Psoas muscle (tissue), 7 donors: ENCODE measurements at regions not wholly inside any gene's neighbourhood (a gene's known extent, or its start where the extent isn't known, plus 50 kb on each side); places are given as distances from the start of the nearest gene placed in this dataset.

Experiments used
- ATAC-seq, 4 donors: fragments of 200-7000 bp; cut with Tn5 transposase; one replicate each; pipeline ENCODE4 v1.9.1; 2020; ENCODE audit warnings: moderate library complexity in 3 of 4, mild to moderate bottlenecking in 2 of 4
- DNase-seq, 2 donors: peaks; one replicate each; pipeline ENCODE4 v3.0.0-alpha.2; 2020
- H3K27ac ChIP-seq: fragments of 200-600 bp; one replicate; pipeline ENCODE4 v1.8.0; 2022
- H3K27me3 ChIP-seq, 3 donors: fragments of 200-600 bp in 1 of 3; one replicate each; pipeline versions ENCODE4 v1.6.1 to v1.8.0; 2013 to 2022; ENCODE audit warnings: low read length in 2 of 3, mild to moderate bottlenecking in 2 of 3, moderate library complexity in 1 of 3; ENCODE audit not compliant: insufficient read depth in 3 of 3
- H3K36me3 ChIP-seq, 2 donors: fragments of 200-600 bp in 1 of 2; one replicate each; pipeline versions ENCODE4 v1.6.1 to v1.8.0; 2013 to 2022; ENCODE audit warnings: low read depth in 1 of 2, mild to moderate bottlenecking in 1 of 2, moderate library complexity in 1 of 2; ENCODE audit not compliant: insufficient read depth in 1 of 2
- H3K4me1 ChIP-seq: fragments of 200-600 bp; one replicate; pipeline ENCODE4 v1.8.0; 2022
- H3K4me3 ChIP-seq: fragments of 200-600 bp; one replicate; pipeline ENCODE4 v1.8.0; 2022; ENCODE audit warnings: mild to moderate bottlenecking
- H3K9me3 ChIP-seq: fragments of 200-600 bp; one replicate; pipeline ENCODE4 v1.8.0; 2022
- WGBS, 3 donors: extraction: QIAGEN DNeasy Blood & Tissue Kit; methylation state at CpG; one replicate each; pipeline versions ENCODE4 v1.1.6 to v1.1.7; 2013; 5-methylcytosine and 5-hydroxymethylcytosine counted together
- intact Hi-C, 2 donors: fragments of 100-400 bp; cut with DNase I; formaldehyde crosslinking; loops; one replicate each; pipeline versions ENCODE4 v1.11.0 to v1.14.2; 2022
- TF ChIP-seq, protein P1 (sequence below): fragments of 200-600 bp; IDR thresholded peaks from one replicate; pipeline ENCODE4 v1.8.0; 2022; ENCODE audit warnings: antibody characterized with exemption
- donor health status: healthy with polysubstance abuse.
- donor health status: DM: no; HTN: no; CAD: no; lungs with moderate emphysema.
- donor health status: Bipolar disorder and iron deficiency.
- donor health status: healthy.
- donor health status: DM: yes; HTN: yes; CAD: no.
- donor health status: DM: no; HTN: no; CAD: no.
- donor health status: DM: yes; HTN: yes; CAD: no.

DNA sequence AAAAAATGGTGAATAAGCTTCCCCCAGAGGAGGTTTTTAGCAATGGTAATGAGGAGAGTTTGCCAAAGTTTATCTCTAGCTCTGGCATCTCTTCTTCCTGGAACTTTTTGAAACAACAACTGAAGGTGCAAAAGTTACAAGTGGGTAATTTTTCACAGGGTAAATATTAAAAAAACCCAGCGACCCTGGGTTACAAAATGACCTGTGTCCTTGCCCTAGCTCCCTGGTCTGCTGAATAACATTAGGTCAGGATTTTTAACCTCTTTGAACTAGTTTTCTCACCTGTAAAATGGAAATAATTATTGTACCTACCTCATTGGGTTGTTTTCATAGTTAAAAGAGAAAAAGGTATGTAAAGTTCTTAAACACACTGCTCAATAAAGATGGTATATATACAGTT is 332.4 kb upstream of the DUSP10 start:
- H3K4me1 ChIP-seq: peaks cover 4% of the 10 kb centered on the region
- no peak overlapping the region for H3K4me3 ChIP-seq
- TF ChIP-seq, protein P1, sequence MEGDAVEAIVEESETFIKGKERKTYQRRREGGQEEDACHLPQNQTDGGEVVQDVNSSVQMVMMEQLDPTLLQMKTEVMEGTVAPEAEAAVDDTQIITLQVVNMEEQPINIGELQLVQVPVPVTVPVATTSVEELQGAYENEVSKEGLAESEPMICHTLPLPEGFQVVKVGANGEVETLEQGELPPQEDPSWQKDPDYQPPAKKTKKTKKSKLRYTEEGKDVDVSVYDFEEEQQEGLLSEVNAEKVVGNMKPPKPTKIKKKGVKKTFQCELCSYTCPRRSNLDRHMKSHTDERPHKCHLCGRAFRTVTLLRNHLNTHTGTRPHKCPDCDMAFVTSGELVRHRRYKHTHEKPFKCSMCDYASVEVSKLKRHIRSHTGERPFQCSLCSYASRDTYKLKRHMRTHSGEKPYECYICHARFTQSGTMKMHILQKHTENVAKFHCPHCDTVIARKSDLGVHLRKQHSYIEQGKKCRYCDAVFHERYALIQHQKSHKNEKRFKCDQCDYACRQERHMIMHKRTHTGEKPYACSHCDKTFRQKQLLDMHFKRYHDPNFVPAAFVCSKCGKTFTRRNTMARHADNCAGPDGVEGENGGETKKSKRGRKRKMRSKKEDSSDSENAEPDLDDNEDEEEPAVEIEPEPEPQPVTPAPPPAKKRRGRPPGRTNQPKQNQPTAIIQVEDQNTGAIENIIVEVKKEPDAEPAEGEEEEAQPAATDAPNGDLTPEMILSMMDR: no peak
- no peak overlapping the region for H3K27ac ChIP-seq
- no peaks in the 10 kb centered on the region for H3K36me3 ChIP-seq
- DNase-seq (no peak), ATAC-seq (no peak)
- intact Hi-C loops: no loop called here
- no peaks in the 10 kb centered on the region for H3K9me3 ChIP-seq
- WGBS, 3 donors: 71 to 81% (median 76%) methylated on average over 1 of the region's 1 CpG
- no peaks in the 10 kb centered on the region for H3K27me3 ChIP-seq

DNA sequence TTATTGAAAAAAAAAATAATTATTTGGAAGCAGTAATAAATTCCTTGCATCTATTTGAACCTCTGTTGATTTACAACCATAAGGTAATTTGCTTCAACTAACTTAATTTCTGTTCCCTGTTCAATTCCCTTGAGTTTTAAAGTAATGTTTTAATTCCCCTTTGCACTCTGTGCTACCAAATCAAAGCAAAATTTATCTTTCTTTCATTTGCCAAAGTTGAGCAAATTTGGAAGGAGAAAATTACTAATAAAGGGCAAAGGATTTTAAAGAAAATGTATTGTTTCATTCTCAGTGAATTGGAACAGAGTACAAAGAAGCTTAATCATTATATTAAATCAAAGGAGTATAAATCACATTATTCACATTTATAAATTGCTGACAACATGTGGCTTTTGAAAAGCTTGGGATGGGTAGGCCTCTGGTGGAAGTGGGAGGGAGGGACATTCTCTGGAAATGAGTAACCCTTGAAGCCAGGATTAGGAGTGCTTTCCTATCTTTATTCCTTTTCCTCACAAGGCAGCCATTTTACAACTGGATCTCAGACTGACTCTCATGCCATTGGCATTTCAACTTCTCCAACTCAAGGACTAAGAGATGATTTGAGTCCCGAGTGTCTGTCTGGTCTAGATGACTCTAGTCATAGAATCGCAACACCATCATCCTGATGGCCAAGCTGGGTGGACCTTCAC is 331.6 kb upstream of the DUSP10 start:
- peaks cover 4% of the 10 kb centered on the region for H3K4me1 ChIP-seq
- H3K27me3 ChIP-seq: no peaks in the 10 kb centered on the region
- DNase-seq: no peak
- no peak overlapping the region for H3K27ac ChIP-seq
- no peaks in the 10 kb centered on the region for H3K36me3 ChIP-seq
- H3K9me3 ChIP-seq: no peaks in the 10 kb centered on the region
- no peak for ATAC-seq
- intact Hi-C loops: no loop called here
- TF ChIP-seq, protein P1: no peak
- no peak overlapping the region for H3K4me3 ChIP-seq
- WGBS, 3 donors: 77 to 94% (median 84%) methylated on average over 2 of the region's 2 CpGs

DNA sequence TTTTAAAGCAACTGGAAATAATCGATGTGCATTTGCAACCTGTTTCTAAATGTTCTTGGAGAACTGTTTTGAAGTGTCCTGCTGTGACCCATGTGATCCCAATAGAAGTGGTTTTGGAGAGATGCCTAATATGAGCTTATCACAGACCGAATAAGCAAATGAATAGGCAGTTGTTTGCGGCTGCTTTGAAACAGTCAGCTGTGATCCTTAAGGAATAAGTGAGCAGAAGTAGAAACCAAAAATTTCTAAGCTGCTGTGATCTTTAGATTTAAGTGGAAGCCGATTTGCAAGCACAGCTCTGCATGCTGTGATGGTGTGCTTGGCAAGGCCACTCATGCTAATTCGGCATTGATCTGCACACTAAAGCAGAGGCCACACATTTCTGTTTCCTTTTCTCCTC is 329.5 kb upstream of the DUSP10 start:
- DNase-seq (no peak), ATAC-seq (no peak)
- 21 to 30% (median 24%) methylated on average over 5 of the region's 5 CpGs for WGBS, 3 donors
- Histone ChIP-seq H3K27me3 (no peaks in the 10 kb centered on the region), H3K27ac (no peak overlapping the region), H3K9me3 (no peaks in the 10 kb centered on the region), H3K36me3 (no peaks in the 10 kb centered on the region), H3K4me3 (no peak overlapping the region), H3K4me1 (peaks cover 4% of the 10 kb centered on the region)
- intact Hi-C loops: no loop called here
- TF ChIP-seq, protein P1: no peak

DNA sequence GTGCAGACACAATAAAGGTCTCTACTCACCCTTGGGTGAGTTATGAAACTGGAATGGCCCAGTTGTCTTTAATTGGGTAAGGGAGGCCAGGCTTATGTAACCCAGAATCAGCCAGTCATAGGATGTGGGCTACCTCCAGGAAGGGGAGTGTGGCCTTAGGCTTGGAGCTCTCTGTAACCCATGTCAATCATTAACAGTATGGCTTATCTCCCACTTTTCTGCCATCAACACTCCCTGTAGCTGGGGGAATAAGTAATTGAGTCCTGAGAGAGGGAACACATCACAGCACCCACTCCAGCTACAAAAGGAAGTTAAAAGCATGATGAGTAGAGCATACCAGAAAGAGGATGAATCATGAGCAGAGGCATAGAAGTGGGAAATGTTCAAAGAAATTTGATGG is 327.0 kb upstream of the DUSP10 start:
- H3K36me3 ChIP-seq: no peaks in the 10 kb centered on the region
- no peaks in the 10 kb centered on the region for H3K9me3 ChIP-seq
- intact Hi-C loops: no loop called here
- no peaks in the 10 kb centered on the region for H3K27me3 ChIP-seq
- TF ChIP-seq, protein P1: no peak
- no peak overlapping the region for H3K27ac ChIP-seq
- H3K4me3 ChIP-seq: no peak overlapping the region
- no peak for DNase-seq
- no peak for ATAC-seq
- H3K4me1 ChIP-seq: peaks cover 4% of the 10 kb centered on the region

DNA sequence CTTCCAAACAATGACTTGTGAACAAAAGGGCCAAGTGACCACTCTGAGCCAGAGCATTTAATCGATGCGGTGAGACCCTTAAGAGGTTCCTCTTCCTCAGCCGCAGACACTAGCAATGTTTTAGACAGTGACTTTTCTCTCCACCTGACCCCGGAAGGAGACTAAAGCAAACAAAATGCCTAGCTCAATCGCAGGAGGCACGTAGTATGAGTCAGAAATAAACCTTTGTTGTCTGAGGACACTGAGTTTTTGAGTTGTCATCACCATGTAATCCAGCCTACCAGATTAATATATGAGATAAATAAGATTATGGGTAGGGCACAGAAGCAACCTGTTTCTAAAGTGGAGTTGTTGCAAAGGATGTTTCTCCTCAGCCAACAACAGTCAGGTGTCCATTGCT is 326.2 kb upstream of the DUSP10 start:
- H3K27me3 ChIP-seq: no peaks in the 10 kb centered on the region
- 93 to 94% (median 93%) methylated on average over 6 of the region's 6 CpGs for WGBS, 3 donors
- H3K9me3 ChIP-seq: no peaks in the 10 kb centered on the region
- TF ChIP-seq, protein P1: no peak
- intact Hi-C loops: no loop called here
- DNase-seq (no peak), ATAC-seq (no peak)
- peaks cover 4% of the 10 kb centered on the region for H3K4me1 ChIP-seq
- no peak overlapping the region for H3K4me3 ChIP-seq
- H3K27ac ChIP-seq: no peak overlapping the region
- no peaks in the 10 kb centered on the region for H3K36me3 ChIP-seq
